ENCODE measurements at regions not wholly inside any gene's neighbourhood (a gene's known extent, or its start where the extent isn't known, plus 50 kb on each side); places are given as distances from the start of the nearest gene placed in this dataset.

- DNase-seq (ENCODE audit: low read depth in 4 of 4, low spot score in 3 of 4) = no peak
Measured at GRCh38 chr3:44185396-44185915, 56.2 kb upstream of the TOPAZ1 start.

- DNase-seq (ENCODE audit: low read depth in 4 of 4, low spot score in 3 of 4) = no peak
Measured at GRCh38 chr3:44186111-44186672, 55.5 kb upstream of the TOPAZ1 start.

- no peak for DNase-seq (ENCODE audit: low read depth in 4 of 4, low spot score in 3 of 4)
Measured at GRCh38 chr3:44186712-44187111, 55.0 kb upstream of the TOPAZ1 start.

Measured in left renal pelvis (tissue), 4 donors.